Right hindlimb (tissue), 1 donor: ENCODE measurements at regions not wholly inside any gene's neighbourhood (a gene's known extent, or its start where the extent isn't known, plus 50 kb on each side); places are given as distances from the start of the nearest gene placed in this dataset.
"Not testable (repeated sequence)": the region's sequence is repeated elsewhere in the genome, so short reads cannot be mapped to it uniquely, and the experiment has no call there.

Experiments
- DNase-seq: peaks from one replicate; pipeline ENCODE4 v3.0.0-alpha.2; 2018

DNA sequence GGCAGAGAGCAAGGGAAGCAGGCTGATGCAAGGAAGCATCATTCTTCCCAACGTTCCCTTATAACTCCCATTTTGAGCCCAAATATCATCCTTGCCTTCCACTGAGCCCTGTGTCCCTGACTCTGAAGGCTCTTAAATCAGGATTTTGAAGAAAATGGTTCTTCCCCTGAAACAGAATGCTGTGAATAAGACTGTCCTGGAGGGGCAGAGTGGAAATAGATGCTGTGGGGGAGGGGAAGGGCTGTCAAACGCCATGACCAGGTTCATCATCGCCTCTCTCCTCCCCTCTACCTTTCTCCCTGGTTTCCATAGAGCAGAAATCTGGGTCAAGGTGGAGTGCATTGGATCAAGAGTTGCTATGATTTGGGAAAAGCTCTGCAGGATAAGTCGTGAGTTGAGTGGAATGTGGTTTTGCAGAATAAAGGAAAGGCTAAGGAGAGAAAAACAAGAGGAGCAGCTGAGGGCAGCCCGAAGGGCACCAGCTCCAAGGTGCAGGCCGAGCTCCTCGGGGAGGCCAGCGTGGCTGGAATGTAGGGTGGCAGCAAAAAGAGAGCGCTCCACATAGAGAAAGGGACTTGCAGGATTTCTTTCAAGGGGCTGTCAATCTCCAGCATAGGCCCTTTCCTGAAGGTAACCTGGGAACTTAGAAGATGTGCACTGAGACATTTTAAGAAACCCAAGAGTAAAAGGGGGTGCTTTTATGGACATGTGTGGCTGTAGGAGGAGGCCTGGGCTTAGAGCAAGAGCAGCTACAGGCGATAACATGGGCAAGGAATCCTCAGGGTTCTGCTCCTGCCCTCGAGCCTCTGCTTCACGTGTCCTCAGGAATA, 120.8 kb upstream of the CDYL start:
- no peak for DNase-seq

DNA sequence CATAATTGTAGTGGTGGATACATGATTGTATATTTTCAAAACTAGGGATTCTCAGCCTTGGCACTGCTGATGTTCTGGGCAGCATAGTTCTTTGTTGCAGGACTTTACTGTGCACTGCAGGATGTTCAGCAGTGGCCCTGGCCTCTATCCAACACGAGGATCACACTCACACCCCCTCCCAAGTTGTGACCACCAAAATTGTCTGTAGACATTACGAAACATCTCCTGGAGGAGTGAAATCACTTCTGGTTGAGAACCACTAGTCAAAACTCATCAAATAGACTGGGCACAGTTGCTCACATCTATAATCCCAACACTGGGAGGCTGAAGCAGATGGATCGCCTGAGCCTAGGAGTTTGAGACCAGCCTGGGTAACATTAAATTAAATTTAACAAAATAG, 123.1 kb upstream of the CDYL start:
- DNase-seq, result no peak

DNA sequence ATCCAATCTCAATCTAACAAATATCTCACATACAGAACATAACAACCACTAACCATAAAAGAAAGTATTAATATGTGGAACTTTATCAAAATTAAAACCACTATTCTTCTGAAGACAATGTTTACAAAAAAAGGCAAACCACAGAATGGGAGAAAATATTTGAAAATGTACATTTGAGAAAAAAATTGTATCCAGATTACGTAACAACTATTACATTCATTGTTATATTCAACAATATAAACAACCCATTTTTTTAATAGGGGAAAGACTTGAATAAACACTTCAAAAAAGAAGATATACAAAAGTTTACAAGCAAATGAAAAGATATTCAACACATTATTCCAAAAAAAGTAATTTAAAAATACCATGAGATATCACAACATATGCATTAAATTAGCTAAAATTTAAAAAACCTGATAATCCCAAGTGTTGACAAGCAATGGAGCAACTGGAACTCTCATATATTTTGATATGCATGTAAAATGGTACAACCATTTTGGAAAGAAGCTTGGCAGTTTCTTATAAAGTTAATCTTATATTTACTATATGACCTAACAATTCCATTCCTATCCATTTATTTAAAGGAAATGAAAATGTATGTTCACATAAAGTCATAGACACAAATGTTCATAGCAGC, 124.3 kb upstream of the CDYL start:
- no peak for DNase-seq

DNA sequence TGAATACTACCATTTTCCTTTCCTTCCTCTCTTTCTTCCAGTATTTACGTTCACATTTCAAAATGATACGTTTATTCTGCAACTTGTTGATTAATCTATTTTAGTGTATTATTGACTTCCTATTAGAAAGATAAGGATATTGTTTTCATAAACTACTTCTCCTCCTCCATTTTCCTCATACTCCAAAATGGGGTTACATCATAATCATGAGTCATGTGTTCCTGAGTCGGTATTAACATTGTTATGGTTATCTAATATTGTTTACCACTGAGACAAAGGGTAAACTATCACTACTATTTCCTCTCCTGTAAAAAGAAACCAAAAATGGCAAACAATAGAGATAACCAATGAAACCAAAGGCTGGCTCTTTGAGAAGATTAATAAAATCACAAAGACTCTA, 126.5 kb upstream of the CDYL start:
- DNase-seq, result no peak

GRCh38 chr6:4647414-4648365, 128.5 kb upstream of the CDYL start:
- DNase-seq, result peak; percentile 78

DNA sequence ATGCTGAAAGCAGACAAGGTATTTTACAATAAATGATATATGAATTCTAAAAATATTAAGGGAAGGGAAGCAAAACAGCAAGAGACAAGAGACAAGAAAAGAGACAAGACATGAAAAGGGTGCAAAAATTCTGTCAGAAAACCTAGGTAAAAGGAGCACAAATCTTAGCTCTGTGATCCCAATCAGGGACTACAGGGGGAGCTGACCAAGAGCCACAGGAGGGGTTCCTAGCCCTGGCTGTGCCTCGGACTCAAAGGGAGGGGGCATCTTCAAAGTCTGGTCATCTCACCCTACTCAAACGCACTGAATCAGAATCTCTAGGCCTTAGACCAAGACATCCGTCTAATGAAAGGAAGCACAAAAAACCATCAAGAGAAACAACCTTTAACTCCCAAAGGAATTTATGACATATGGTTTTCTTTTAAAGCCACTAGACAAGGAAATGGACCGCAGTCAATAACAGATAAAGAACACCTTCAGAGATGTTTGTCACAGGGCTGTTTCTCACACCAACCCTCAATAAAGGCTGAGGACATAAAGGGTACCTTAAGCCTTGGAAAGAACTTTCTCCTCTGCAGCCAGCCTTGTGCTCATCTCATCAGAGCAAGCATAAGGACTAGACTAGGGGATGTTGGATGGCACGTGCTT, 130.4 kb upstream of the CDYL start:
- DNase-seq, result no peak

DNA sequence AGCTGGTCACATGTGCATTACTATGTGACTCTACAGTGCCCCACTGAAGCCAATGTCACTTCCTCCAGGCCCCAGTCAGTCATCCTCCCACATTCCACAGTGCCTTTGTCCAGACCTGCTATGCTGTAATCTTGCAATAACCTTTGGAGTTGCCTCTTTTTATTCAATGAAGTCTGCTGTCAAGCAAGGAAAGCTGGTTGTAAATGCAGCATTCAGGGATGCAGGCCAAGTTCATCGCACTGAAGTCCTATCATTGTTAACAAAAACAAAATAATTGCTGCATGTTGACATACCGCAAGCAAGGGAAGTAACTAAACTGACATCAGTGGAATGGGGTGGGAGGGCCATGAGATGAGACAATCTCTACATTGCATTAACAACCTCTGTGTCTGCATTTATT, 131.2 kb upstream of the CDYL start:
- DNase-seq, result no peak

DNA sequence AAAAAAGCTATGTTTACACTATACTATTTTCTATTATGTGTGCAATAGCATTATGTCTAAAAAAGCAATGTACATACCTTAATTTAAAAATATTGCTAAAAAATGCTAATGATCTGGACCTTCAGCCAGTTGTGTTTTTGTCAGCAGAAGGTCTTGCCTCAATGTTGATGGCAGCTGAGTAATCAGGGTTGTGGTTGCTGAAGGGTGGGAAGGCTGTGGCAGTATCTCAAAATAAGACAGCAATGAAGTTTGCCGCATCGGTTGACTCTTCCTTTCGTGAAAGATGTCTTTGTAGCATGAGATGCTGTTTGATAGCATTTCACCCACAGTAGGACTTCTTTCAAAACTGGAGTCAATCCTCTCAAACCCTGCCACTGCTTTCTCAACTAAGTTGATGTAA, 134.7 kb upstream of the CDYL start:
- DNase-seq, result no peak

GRCh38 chr6:4640139-4640538, 136.1 kb upstream of the CDYL start:
- no peak for DNase-seq

DNA sequence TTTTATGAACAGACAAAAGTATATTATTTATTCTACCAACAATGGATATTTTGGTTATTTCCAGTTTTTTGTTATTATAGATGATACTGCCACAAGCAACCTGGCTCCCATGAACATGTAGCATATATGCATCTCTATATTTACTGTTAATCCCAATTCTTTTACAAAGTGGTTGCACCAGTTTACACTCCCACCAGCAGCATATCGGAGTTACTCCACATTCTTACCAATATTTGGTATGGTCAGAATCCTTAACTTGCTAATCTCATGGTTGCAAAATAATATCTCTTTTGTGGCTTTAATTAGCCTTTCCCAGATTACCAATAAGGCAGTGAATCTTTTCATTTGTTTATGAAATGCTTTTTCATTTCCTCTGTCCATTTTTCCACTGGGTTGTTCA, 137.6 kb upstream of the CDYL start:
- no peak for DNase-seq

GRCh38 chr6:4637691-4638433, 138.3 kb upstream of the CDYL start:
- no peak for DNase-seq

- no peak for DNase-seq
Measured at GRCh38 chr6:4636881-4637224, 139.4 kb upstream of the CDYL start.

GRCh38 chr6:4636191-4636880, 139.9 kb upstream of the CDYL start:
- no peak for DNase-seq

DNA sequence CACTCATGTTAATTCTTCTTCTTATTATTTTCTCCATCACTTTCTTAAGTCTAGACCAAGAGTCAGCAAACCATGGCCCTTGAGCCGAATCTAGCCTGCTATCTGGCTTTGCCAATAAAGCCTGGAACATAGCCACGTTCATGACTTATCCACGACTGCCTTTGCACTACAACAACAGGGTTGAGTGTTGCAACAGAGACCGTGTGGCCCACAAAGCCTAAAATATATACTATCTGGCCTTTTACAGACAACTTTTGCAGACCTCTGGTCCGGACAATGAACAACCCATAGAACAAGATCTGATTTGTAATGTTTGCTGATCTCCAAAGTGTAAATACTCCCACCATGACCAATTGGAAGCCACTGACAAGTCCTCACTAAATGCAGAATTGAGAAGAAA, 140.5 kb upstream of the CDYL start:
- DNase-seq, result no peak

DNA sequence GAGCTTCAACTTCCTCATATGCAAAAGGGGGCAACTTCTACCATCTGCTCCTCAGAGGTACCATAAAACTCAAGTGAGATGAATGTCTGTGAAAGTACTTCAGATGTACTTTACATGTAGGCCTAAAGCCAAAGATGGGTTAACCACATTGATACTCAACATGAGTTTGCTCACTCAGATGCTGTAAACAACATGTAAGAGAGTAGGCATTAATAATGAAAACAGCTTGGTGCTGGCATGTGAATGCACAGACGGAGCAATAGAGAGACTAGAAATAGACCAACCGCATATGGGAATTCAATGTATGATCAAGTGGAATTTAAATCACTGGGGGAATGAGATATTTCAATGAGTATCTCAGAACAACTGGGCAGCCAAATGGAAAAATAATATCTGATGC, 143.8 kb upstream of the CDYL start:
- no peak for DNase-seq

DNA sequence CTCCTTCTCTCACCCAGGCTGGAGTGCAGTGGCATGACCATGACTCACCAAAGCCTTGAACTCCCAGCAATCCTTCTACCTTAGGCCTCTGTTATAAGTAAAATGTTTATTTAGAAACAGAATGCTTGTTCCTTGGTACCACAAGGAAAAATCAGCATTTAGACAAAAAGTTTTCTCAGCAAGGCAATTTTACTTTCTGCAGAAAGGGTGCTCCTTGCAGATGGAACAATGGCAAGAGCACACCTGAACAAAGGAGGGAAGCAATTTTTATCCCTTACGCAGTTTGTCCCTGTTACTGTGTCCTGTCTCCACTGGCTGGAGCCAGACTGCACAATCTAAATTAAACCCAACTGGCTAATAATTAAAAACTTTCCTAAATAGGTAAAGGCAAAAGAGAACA, 146.4 kb upstream of the CDYL start:
- not testable (repeated sequence) for DNase-seq

DNA sequence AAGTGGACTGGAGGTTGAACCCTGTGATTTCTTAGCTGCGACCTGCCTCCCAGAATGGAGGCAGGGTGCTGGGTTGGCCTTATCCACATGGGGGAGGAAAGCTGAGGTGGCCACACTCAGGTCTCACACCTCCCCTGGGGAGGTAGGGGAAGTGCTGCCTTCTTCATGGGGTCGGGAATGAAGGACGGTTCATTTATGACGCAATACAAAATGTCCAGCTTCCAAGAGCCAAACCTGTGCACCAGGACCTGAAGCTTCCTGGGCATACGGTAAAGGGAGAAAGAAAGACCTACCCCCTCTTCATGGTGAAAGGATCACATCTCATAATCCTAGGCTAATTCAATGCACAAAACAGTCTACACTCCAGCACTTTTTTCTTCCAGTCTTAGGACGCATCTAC, 150.6 kb upstream of the CDYL start:
- DNase-seq, result no peak

DNA sequence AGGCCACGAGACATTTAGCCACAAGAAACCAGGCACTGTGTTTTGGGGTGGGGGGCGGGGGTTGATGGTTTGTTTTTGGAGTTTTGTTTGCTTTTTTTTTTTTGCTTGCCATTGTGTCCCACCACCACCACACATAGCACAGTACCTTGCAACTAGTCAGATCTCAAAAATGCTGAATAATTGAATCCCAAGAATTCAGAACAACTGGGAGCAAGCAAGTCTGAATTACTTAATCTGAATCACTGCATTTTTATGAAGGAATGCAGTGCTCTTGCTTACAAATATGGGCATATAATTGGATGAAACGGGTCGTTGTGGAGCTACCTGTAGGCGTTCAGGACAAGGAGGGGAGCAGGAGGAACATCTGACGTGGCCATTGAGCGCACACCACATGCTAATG, 151.5 kb upstream of the CDYL start:
- no peak for DNase-seq

DNA sequence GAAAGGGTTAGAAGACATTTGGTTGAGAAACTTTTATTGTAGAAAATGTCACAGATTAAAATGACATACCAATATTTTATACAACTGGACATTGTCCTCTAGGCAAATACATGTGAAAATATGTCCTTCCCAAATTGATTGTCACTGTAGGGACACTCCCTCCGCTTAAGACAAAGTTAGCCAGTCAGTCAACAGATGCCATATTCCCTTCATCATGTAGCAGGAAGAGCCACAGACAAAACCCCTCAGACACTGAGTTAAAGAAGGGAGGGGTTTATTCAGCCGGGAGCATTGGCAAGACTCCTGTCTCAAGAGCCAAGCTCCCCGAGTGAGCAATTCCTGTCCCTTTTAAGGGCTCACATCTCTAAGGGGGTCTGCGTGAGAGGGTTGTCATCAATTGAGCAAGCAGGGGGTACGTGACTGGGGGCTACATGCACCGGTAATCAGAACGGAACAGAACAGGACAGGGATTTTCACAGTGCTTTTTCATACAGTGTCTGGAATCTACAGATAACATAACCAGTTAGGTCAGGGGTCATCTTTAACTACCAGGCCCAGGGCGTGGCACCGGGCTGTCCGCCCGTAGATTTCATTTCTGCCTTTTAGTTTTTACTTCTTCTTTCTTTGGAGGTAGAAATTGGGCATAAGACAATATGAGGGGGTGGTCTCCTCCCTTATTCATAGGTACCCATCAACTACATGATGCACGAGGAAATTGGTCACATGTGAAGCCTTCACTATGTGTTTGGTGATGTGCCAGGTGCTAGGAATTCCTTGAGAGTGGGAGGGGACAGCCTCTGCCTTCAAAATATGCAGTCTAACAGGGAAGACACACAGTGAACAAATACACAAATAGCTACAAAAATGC, 155.7 kb upstream of the CDYL start:
- DNase-seq, result no peak

DNA sequence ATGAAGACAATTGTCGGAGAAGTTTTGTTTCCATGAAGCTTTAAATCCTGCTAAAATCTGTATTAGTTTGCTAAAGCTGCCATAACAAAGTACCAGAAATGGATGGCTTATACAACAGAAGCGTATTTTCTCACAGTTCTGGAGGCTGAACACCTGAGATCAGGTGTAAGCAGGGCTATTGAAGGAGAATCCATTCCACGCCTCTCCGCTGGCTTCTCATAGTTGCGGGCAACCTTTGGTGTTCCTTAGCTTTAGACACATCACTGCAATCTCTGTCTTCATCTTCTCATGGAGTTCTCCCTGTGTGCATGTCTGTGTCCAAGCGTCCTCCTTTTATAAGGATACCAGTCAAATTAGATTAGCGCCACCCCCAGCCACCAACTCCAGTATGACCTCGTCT, 159.9 kb upstream of the CDYL start:
- no peak for DNase-seq

- peak; percentile 44 for DNase-seq
Measured at GRCh38 chr6:4615891-4616290, 160.3 kb upstream of the CDYL start.
